ENCODE measurements at regions not wholly inside any gene's neighbourhood (a gene's known extent, or its start where the extent isn't known, plus 50 kb on each side); places are given as distances from the start of the nearest gene placed in this dataset.

DNA sequence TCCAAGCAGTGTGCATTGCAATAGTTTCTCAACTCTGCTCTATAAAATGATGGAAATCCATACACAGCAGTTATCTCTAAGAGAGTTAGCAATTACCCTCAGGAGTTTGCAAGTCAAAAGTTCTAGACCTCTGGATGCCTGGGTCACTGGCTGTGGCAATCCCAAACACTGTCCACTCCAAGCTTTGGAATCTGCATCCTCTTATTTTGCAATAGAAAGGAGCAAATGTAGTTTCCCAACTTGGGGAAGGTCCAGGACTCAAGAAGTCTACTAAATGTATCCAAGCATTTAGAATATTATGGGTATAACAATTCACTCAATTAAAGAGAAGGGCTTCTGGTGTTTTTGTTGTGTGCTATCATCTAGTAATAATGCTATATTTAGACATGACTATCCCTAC, 131.3 kb upstream of the NRP1 start:
- Histone ChIP-seq H3K9me1 (ENCODE audit: control insufficient read depth, extremely low read depth, insufficient read depth, low read length) (no peaks in the 10 kb centered on the region), H3K4me1 (ENCODE audit: control insufficient read depth, extremely low read depth, insufficient read depth, low read length) (no peaks in the 10 kb centered on the region), H2AFZ (ENCODE audit: control insufficient read depth, low read length) (no peak overlapping the region), H4K20me1 (ENCODE audit: control insufficient read depth, extremely low read depth, insufficient read depth, low read length) (no peaks in the 10 kb centered on the region), H3K27me3 (ENCODE audit: control insufficient read depth, extremely low read depth, insufficient read depth, low read length) (no peaks in the 10 kb centered on the region), H3K36me3 (ENCODE audit: control insufficient read depth in 2 of 2, extremely low read depth in 1 of 2, insufficient read depth in 2 of 2, low read length in 2 of 2) (no peaks in the 10 kb centered on the region), H3K9me3 (ENCODE audit: control insufficient read depth, low read depth, low read length) (no peaks in the 10 kb centered on the region), H3K4me2 (ENCODE audit: control insufficient read depth, extremely low read depth, insufficient read depth, low read depth, low read length) (no peak overlapping the region), H3K79me2 (ENCODE audit: control insufficient read depth, insufficient read depth, low read length) (no peaks in the 10 kb centered on the region), H3K27ac (ENCODE audit: control insufficient read depth, insufficient read depth, low read length) (no peak overlapping the region), H3K4me3 (ENCODE audit: control insufficient read depth in 2 of 3, extremely low read depth in 1 of 3, insufficient read depth in 2 of 3, low read depth in 1 of 3, low read length in 3 of 3) (no peak overlapping the region), H3K9ac (ENCODE audit: control insufficient read depth, extremely low read depth, insufficient read depth, low read length) (no peak overlapping the region)
- dilution Hi-C loops (cut with MboI; ENCODE audit: extremely low pct_ligation_motif_present, low sequenced_read_pairs), result no loop called here
- FAIRE-seq (no peak), DNase-seq (ENCODE audit: low read depth, low spot score) (no peak)
- TF ChIP-seq EZH2 (IDR thresholded peaks at IDR 0.05; ENCODE audit: low read length), result no peak
- TF ChIP-seq, protein P1, sequence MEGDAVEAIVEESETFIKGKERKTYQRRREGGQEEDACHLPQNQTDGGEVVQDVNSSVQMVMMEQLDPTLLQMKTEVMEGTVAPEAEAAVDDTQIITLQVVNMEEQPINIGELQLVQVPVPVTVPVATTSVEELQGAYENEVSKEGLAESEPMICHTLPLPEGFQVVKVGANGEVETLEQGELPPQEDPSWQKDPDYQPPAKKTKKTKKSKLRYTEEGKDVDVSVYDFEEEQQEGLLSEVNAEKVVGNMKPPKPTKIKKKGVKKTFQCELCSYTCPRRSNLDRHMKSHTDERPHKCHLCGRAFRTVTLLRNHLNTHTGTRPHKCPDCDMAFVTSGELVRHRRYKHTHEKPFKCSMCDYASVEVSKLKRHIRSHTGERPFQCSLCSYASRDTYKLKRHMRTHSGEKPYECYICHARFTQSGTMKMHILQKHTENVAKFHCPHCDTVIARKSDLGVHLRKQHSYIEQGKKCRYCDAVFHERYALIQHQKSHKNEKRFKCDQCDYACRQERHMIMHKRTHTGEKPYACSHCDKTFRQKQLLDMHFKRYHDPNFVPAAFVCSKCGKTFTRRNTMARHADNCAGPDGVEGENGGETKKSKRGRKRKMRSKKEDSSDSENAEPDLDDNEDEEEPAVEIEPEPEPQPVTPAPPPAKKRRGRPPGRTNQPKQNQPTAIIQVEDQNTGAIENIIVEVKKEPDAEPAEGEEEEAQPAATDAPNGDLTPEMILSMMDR (optimal IDR thresholded peaks at IDR 0.05 in 1 of 3, IDR thresholded peaks at IDR 0.05 in 1 of 3, conservative IDR thresholded peaks at IDR 0.05 in 1 of 3; ENCODE audit: extremely low read depth in 1 of 3, insufficient read depth in 2 of 3, low read length in 3 of 3), result no peak

DNA sequence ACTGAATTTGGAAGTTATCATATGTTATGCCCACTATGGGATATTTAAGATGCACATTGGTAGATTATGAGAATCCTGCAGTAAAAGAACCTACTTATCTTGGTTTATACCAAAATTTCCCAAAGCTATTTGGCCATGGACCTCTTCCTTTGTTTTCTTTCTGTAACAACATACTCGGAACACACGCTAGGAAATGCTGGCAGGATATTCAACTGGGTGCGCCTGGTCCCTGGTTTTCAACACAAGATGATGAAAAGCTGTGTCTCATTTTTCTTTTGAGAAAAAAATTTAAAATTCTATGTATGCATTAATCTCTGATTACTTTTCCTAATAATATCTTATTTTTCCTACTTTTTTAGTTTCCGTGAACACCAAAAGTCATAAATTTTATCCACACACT, 128.5 kb upstream of the NRP1 start:
- Histone ChIP-seq H3K79me2 (ENCODE audit: control insufficient read depth, insufficient read depth, low read length) (no peaks in the 10 kb centered on the region), H3K27ac (ENCODE audit: control insufficient read depth, insufficient read depth, low read length) (no peak overlapping the region), H3K36me3 (ENCODE audit: control insufficient read depth in 2 of 2, extremely low read depth in 1 of 2, insufficient read depth in 2 of 2, low read length in 2 of 2) (no peaks in the 10 kb centered on the region), H3K27me3 (ENCODE audit: control insufficient read depth, extremely low read depth, insufficient read depth, low read length) (no peaks in the 10 kb centered on the region), H3K9me1 (ENCODE audit: control insufficient read depth, extremely low read depth, insufficient read depth, low read length) (no peaks in the 10 kb centered on the region), H3K4me1 (ENCODE audit: control insufficient read depth, extremely low read depth, insufficient read depth, low read length) (no peaks in the 10 kb centered on the region), H3K9ac (ENCODE audit: control insufficient read depth, extremely low read depth, insufficient read depth, low read length) (no peak overlapping the region), H3K4me2 (ENCODE audit: control insufficient read depth, extremely low read depth, insufficient read depth, low read depth, low read length) (no peak overlapping the region), H2AFZ (ENCODE audit: control insufficient read depth, low read length) (no peak overlapping the region), H3K9me3 (ENCODE audit: control insufficient read depth, low read depth, low read length) (no peaks in the 10 kb centered on the region), H3K4me3 (ENCODE audit: control insufficient read depth in 2 of 3, extremely low read depth in 1 of 3, insufficient read depth in 2 of 3, low read depth in 1 of 3, low read length in 3 of 3) (no peak overlapping the region), H4K20me1 (ENCODE audit: control insufficient read depth, extremely low read depth, insufficient read depth, low read length) (no peaks in the 10 kb centered on the region)
- dilution Hi-C loops (cut with MboI; ENCODE audit: extremely low pct_ligation_motif_present, low sequenced_read_pairs), result no loop called here
- DNase-seq (ENCODE audit: low read depth, low spot score) (no peak), FAIRE-seq (no peak)
- TF ChIP-seq, protein P1 (optimal IDR thresholded peaks at IDR 0.05 in 1 of 3, IDR thresholded peaks at IDR 0.05 in 1 of 3, conservative IDR thresholded peaks at IDR 0.05 in 1 of 3; ENCODE audit: extremely low read depth in 1 of 3, insufficient read depth in 2 of 3, low read length in 3 of 3), result no peak
- TF ChIP-seq EZH2 (IDR thresholded peaks at IDR 0.05; ENCODE audit: low read length), result no peak

Measured in keratinocyte (primary cell).